Stimulated activated CD8-positive, alpha-beta memory T cell treated with anti-CD3 and anti-CD28 coated beads, Interleukin-4, amount 100 ng/mL, for 1 hour (primary cell): ENCODE measurements at regions not wholly inside any gene's neighbourhood (a gene's known extent, or its start where the extent isn't known, plus 50 kb on each side); places are given as distances from the start of the nearest gene placed in this dataset.
A peak's percentile ranks its signal among the peaks of the same experiment; 100 is the strongest.

Experiments used
- DNase-seq, 2 donors: peaks; one replicate each; pipeline ENCODE4 v3.0.0-alpha.2; 2020; ENCODE audit warnings: low read depth in 2 of 2, low spot score in 1 of 2

GRCh38 chr12:124431971-124432370 lies 135.4 kb downstream of the NCOR2 start:
- DNase-seq, result no peak

GRCh38 chr12:124430491-124430890 lies 135.6 kb downstream of the RFLNA start:
- no peak for DNase-seq

DNA sequence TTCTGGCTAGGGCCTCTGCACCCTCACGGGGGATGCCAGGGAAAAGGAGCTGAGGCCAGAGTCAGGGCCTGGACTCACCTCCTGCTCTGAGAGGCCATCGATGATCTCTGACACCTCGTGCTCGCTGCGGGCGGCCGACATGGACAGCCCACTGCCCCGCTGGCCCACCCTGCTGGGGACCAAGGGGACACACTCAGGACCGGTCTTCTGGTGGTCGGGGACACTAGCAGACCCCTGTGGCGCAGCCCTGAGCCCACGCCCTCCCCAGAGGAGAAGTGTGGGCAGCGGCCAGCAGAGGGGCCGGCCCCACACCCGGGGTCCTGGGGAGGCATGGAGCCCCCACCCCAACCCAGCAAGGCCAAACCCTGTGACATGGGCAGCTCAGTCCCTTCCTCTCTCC lies 134.6 kb downstream of the RFLNA start:
- no peak for DNase-seq

GRCh38 chr12:124428792-124429281 lies 133.9 kb downstream of the RFLNA start:
- DNase-seq, result no peak

GRCh38 chr12:124428136-124428791 lies 133.4 kb downstream of the RFLNA start:
- DNase-seq, result no peak

DNA sequence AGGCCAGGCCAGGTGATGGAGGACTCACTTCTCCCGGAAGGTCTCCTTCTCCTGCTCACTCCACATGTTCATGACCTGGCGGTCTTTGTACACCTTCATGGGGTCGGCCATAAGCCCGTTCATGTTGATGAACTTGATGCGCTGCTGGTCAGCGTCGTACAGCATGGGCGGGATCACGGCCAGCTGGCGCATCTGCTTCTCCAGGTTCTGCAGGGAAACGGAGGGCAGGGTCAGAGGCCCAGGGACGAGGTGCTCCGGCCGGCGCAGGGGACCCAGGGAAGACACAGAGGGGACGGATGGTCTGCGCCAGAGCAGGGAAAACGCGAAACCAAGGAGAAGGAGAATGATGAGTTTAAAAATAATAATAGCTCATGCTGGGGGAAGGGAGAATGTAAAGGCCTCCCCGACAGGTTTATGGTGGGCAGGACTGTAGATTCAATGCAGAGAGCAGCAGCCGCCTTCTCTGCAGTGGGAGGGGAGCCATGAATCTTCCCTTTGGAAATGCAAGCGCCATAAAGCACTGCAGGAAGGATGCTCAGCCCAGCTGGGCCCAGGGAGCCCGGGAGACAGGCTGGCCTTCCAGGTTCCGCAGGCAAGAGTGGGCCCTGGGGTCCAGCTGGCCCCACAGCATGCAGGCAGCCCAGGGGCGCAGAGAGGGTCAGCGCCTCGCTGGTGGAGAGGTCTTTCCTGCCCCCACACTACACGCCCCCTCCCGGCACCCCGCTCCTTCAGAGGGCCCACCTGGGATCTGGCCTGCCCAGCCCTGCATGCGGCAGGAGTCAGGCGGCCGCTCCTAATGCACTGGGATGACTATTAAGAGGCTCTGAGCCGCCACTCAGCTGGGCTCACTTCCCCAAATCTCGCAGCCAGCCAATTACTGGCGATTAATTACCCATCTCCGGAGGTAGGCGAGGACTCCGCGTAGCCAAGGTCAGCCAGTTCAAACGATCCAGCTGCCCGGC lies 132.0 kb downstream of the RFLNA start:
- DNase-seq, result no peak

DNA sequence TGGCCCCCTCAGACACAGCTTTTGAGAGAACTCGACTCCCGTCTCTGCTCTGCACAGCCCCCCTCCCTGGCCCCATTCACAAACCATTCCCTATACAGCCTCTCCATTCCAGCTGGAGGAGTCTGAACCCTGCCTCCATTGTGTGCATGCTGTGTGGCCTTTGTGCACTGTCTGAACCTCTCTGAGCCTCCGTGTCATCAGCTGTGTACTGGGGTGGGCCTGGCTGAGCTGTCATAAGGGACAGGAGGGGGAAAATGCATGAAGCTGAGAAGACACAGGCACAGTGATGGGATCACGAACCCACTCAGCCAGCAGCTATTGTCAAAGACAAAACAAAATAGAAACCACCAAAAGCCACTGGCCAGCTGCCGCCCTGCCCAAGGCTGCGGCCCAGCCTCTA lies 130.8 kb downstream of the RFLNA start:
- no peak for DNase-seq

- no peak for DNase-seq
Observed at GRCh38 chr12:124424516-124424905, 129.6 kb downstream of the RFLNA start.

- DNase-seq, result peak; percentile 16 to 24
Observed at GRCh38 chr12:124423761-124424515, 129.0 kb downstream of the RFLNA start.

- DNase-seq, result no peak
Observed at GRCh38 chr12:124422570-124423523, 128.0 kb downstream of the RFLNA start.

- DNase-seq, result no peak
Observed at GRCh38 chr12:124422142-124422569, 127.3 kb downstream of the RFLNA start.

DNA sequence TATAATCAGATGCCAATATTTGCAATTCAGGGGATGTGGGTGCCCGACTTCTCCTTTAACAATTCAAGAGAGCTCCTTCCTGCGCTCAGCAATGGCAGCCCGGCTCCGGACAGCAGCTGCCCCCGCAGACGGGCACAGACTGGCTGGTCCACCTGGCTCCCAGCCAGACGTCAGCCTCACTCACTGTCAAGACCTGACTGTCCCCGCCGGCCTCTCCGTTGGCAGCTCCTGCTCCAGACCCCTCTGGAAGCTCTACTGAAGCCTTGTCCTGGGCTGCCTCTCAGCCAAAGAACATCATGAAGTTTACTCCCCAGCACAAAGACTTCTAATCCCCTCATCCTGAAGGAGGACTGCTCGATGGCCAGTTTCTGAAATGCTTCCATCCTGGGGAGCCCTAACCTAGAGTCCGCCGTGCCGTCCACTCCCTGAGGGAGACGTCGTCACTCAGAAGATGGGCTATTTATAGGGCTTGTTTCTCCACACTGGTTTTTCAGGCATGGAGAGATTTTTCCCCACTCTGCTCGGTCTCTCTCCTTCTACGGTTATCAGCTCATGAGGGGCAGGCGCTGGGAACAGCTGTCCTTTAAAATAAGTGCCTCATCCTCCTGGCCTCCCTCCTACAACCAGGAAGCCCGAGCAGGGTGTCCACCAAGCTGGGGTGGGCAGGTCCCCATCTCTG lies 126.2 kb downstream of the RFLNA start:
- DNase-seq, result no peak

DNA sequence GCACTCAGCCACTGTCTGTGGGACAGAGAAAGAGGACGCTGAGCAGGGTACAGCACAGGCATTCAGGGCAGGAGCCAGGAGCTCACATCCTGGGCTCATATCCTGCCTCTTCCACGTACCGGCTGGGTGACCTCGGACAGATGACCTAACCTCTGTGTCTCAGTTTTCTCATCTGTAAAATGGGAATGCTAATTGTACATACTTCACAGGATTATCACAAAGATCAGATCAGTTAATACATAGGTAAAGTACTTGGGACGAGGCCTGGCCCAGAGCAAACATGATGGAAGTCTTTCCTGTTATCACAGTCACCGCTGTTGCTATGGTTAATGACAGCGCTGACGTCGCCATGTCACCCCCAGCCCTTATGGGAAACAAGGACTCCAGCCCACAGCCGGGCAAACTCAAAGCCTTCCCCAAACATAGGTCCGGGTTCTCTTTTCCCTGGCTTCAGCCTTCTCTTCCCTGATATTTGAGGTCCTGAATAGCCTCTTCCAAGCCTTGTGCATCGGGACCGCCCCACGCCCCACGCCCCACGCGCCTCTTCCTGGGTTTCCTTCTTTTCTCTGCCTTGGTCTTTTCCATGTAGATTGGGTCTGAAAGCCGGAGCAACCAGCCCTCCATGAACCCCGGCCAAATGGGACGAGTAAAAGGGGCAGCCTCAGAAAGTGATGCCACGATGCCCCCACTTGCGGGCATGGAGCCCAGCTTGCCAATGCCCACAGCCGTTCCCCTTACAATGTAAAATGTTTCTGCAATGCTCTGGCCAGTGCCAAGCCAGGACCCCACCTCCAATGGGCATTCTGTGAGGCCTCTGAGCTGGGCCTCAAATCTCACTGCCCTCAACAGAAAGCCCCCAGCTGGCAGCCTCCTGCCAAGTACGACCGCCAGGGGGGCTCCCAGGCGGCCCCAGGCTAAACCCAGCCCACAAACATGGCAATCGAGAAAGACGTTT lies 125.4 kb downstream of the RFLNA start:
- DNase-seq, result no peak

DNA sequence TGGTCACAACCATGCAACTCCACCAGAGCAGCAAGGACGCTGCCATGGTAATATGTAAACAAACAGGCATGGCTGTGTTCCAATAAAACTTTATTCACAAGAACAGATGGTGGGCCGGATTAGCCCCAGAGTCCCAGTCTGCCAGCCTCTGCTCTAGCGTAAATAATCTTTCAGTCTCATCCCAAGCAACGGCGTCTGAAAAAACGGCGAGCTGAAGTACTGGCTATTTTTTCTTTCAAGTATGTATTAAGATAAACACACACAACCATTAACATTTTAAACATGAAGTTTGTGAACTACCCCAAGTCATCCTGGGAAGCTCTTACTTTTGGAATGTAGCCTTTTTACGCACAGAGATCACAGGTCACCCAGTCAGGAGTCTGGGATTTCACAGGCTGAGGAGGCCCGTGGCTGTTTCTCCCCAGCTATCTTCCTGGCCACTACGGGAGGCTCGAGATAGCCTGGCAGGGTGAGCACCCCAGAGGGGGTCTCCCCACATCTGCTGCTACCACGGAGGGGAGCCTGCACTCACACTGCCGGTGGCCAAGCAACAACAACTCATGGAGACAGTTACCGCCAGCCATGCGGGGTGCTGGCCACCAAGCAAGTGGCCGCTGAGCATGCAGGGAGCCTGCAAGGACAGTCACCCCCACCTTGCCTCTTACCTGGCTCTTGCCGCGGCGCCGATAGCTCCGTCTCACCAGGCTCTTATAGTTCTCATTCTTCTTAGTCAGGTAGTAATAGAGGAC lies 124.6 kb downstream of the RFLNA start:
- DNase-seq, result no peak

DNA sequence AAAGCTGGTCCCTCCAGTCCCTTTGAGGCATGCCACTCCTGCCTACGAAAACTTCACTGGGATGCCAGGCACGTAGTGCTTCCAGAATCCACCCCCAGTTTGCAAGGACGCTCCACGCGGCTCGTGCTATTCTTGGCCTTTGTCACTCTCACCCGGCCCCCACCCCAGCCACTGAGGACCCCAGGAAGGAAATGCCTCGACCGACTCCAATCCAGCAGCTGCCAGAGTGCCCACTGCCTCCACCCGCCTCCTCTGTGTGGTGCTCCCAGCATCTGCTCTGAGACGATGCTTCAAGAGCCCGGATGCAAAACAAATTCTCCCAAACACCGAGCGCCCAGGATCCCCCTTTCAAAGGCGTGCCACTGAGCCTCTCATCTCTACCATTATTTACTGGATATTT lies 123.9 kb downstream of the RFLNA start:
- no peak for DNase-seq

DNA sequence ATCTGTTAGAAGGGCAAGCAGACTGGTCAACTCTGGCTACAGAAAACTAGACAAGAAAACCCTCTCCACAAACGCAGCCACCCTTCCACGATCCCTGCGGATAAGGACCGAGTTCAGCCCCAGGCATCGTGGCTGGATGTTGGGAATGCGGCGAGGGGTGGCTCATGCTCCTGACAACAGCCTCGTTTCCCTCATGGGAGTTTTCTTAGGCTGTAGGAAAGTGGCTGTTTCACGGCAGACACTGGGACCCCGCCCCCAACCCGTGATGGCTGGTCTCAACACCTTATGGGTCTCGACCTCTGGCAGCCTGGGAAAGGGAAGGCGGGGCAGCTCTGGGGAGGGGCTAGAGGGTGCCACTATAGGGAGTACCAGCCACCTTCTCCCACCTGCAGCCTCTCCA lies 123.3 kb downstream of the RFLNA start:
- DNase-seq, result no peak

DNA sequence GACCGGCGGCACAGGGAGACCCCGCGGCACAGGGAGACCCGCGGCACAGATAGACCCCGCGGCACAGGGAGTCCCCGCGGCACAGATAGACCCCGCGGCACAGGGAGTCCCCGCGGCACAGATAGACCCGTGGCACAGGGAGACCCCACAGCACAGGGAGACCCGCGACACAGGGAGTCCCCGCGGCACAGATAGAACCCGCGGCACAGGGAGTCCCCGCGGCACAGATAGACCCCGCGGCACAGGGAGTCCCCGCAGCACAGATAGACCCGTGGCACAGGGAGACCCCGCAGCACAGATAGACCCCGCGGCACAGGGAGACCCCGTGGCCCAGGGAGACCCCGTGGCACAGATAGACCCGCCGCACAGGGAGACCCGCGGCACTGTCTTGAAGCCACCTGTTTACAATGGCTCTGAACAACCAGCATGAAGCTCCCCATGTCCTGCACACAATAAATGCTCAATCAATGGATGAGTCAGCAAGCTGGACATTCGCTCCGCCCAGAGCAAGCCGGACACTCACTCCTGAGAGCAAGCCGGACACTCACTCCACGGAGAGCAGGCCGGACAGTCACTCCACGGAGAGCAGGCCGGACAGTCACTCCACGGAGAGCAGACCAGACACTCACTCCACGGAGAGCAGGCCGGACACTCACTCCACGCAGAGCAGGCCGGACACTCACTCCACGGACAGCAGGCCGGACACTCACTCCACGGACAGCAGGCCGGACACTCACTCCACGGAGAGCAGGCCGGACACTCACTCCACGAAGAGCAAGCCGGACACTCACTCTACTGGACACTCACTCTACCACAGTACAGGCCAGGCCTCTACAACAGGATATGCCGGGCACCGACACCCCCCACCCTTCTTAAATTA lies 121.9 kb downstream of the RFLNA start:
- no peak for DNase-seq
